WTC11 (cell line): ENCODE measurements at regions not wholly inside any gene's neighbourhood (a gene's known extent, or its start where the extent isn't known, plus 50 kb on each side); places are given as distances from the start of the nearest gene placed in this dataset.
"Not testable (repeated sequence)": the region's sequence is repeated elsewhere in the genome, so short reads cannot be mapped to it uniquely, and the experiment has no call there.

ENCODE experiments used
- NFYB ChIP-seq: sonication (generic); formaldehyde crosslinking; conservative IDR thresholded peaks from 2 replicates; pipeline ENCODE4 v1.8.0; 2022; ENCODE audit warnings: low read depth, missing genetic modification reagents
- NR2C2 ChIP-seq: sonication (generic); formaldehyde crosslinking; IDR thresholded peaks from 2 replicates; pipeline ENCODE4 v1.8.0; 2022; ENCODE audit warnings: mild to moderate bottlenecking, missing genetic modification reagents
- TF ChIP-seq, protein P1 (sequence below): sonication (generic); formaldehyde crosslinking; IDR thresholded peaks from 2 replicates; pipeline ENCODE4 v1.8.0; 2022; ENCODE audit warnings: mild to moderate bottlenecking, missing genetic modification reagents
- TF ChIP-seq, protein P2 (sequence below): sonication (generic); formaldehyde crosslinking; IDR thresholded peaks from 2 replicates; pipeline ENCODE4 v1.8.1; 2023; ENCODE audit warnings: mild to moderate bottlenecking, moderate library complexity, missing genetic modification reagents
- TF ChIP-seq, protein P3 (sequence below): fragments of 200-600 bp; IDR thresholded peaks from 2 replicates; pipeline ENCODE4 v1.8.0; 2022; ENCODE audit warnings: antibody characterized with exemption

DNA sequence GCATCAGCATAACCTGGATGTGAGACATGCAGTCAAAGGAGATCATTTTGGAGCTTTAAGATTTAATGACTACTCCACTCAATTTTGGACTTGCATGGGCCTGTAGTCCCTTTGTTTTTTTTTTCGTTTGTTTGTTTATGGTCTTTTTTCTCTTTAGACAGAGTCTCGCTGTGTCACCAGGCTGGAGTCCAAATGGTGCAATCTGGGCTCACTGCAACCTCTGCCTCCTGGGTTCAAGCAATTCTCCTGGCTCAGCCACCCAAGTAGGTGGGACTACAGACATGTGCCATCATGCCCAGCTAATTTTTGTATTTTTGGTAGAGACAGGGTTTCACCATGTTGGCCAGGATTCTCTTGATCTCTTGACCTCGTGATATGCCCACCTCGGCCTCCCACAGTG, 673.8 kb downstream of the CDH9 start:
- TF ChIP-seq NR2C2, NFYB (CRISPR knock-in tag): not testable (repeated sequence)
- TF ChIP-seq, protein P1, sequence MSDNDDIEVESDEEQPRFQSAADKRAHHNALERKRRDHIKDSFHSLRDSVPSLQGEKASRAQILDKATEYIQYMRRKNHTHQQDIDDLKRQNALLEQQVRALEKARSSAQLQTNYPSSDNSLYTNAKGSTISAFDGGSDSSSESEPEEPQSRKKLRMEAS (CRISPR knock-in tag): not testable (repeated sequence)
- TF ChIP-seq, protein P2, sequence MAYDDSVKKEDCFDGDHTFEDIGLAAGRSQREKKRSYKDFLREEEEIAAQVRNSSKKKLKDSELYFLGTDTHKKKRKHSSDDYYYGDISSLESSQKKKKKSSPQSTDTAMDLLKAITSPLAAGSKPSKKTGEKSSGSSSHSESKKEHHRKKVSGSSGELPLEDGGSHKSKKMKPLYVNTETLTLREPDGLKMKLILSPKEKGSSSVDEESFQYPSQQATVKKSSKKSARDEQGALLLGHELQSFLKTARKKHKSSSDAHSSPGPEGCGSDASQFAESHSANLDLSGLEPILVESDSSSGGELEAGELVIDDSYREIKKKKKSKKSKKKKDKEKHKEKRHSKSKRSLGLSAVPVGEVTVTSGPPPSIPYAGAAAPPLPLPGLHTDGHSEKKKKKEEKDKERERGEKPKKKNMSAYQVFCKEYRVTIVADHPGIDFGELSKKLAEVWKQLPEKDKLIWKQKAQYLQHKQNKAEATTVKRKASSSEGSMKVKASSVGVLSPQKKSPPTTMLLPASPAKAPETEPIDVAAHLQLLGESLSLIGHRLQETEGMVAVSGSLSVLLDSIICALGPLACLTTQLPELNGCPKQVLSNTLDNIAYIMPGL (CRISPR knock-in tag): not testable (repeated sequence)
- TF ChIP-seq, protein P3, sequence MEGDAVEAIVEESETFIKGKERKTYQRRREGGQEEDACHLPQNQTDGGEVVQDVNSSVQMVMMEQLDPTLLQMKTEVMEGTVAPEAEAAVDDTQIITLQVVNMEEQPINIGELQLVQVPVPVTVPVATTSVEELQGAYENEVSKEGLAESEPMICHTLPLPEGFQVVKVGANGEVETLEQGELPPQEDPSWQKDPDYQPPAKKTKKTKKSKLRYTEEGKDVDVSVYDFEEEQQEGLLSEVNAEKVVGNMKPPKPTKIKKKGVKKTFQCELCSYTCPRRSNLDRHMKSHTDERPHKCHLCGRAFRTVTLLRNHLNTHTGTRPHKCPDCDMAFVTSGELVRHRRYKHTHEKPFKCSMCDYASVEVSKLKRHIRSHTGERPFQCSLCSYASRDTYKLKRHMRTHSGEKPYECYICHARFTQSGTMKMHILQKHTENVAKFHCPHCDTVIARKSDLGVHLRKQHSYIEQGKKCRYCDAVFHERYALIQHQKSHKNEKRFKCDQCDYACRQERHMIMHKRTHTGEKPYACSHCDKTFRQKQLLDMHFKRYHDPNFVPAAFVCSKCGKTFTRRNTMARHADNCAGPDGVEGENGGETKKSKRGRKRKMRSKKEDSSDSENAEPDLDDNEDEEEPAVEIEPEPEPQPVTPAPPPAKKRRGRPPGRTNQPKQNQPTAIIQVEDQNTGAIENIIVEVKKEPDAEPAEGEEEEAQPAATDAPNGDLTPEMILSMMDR: not testable (repeated sequence)
